HG03139 (cell line): ENCODE measurements at regions not wholly inside any gene's neighbourhood (a gene's known extent, or its start where the extent isn't known, plus 50 kb on each side); places are given as distances from the start of the nearest gene placed in this dataset.
A peak's percentile ranks its signal among the peaks of the same experiment; 100 is the strongest.

Experiments
- ATAC-seq: cut with Tn5 transposase; IDR thresholded peaks from one replicate; pipeline ENCODE4 v1.9.1; 2021; ENCODE audit not compliant: unreplicated experiment

DNA sequence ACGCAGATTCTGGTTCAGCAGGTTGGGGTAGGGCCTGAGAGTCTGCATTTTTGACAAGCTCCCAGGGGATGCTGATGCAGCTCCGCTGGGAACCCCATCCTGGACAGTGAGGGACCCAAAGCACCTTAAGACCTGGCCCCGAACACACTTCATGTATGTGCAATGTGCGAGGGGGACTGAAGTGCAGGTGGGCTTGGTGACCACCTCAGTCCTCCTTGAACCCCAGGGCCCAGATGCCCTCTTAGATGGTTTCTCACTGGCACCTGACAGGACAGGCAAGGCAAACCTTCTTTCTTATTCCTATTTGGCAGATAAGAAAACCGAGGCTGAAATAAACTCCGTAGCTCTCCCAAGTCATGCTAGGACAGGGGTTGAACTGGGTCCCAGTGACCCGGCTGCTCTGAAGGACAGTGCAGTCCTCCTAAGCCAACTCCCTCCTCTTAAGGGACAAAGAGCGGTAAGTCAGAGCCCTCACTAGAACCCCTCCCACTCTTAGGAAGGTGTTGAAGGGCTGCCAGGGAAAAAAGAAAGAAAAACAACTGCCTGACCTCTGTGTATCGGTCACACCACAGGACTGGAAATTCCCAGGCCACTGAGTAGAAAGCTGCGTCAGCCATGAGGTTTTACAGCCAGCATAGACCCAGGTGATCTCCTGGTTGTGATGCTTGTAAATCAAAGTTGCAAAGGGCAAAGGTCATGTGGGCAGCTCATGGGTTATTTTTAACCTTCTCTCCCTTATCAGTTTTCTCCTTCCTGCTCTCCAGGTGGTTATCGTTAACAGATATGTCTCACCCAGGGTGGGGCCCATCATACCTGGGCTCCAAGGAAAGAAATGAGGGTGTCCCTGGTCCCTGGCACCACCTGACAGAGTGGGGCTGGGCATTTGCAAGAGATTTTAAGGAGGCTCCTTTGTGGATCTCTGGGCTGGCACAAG, 90.9 kb upstream of the SMNDC1 start:
- ATAC-seq, result peak; percentile 83

DNA sequence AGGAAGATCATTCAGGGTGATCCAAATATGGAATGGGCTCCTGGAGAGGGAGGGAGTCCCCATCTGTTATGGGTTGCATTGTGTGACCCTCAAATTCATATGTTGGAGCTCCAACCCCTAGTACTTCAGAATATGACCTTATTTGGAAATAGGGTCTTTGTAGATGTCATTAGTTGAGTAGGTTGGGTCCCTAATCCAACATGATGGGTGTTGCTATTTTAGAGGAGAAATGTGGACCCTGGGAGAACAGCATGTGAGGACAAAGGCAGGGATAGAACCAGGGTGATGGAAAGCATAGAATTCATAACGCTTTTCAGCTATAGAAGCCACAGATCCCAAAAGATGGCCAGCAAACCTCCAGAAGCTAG, 91.5 kb upstream of the SMNDC1 start:
- ATAC-seq, result no peak

DNA sequence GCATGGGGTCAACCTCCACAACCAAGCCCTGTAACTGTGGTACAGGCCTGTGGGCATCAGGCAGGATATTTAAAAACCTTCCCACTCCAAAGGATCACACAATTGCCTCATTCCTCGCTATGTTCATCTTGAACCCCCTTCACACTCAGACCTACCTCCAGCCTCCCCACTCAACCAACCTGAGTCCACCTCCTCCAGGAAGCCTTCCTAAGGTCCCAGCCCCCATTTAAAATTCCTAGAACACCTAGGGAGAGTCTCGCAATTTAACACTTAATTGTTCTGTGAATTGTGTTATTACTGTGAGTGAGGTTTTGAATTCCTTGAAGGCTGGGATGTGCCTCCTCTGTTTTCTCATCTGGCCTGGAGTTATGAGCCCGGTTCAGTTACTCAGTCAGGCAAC, 93.1 kb upstream of the SMNDC1 start:
- no peak for ATAC-seq

DNA sequence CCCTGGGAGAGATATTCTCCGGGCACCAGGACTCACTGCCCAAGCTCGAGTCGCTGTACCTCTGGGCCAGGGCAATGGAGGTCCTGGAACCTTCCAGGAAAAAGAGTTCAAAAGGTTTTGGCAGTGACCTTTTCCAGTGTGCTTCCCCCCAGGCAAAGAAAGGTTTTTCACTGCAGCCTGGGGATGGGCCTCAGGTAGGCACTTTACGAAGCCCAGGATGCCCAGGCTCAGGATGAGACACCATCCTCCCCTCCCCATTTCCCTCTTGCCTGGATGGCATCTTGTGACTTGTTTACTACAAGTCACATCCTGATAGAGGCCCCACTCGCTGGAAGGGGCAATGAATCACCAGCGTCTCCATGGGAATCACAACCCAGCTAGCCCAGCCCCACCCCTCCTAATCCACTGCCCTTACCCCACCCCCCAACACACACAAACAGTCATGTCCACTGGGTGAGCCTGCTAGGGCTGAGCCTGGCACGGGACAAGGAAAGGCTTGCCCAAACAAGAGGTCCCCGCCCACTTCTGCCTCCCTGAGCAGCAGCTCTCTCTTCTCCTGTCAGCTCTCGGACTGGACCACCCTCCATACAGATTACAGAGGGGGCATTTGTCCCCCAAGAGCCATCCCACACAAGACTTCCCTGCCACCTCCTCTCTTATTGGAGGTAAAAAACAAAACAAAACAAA, 93.8 kb upstream of the SMNDC1 start:
- no peak for ATAC-seq

DNA sequence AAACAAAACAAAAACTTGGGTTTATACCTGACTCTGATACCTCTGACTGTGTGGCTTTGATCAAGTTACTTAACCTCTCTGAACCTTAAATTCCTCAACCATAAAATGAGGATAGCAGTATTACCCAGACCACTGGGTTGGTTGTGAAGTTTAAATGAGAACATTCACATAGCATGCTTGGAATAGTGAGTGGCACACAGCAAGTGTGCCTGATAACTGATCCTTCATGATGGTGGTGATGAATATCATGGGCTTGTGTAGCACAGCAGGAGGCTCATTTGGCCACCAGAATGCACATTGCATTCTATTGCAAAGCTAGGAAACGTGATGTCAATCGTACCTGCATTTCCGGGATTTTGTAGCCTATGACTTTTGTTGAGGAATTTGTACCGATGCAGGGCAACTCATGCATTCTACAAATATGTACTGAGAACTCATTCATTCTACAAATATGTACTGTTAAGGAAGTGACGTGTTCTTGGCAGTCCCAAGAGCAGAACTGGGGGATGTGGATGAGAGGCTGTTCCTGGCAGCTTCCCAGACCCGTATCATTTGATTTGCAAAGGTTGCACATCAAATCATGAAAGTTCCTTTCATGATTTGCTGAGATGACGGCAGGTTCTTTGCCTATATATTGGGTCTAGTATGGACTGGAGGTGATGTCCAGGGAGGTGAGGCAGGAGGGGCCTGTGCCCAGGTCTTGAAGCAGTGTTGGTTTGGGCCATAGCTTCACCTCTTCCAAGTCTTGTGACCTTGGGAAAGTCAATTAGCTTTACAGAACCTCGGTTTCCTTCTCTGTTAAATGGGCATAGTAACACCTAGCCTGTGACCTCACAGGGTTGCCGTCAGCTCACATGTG, 94.6 kb upstream of the SMNDC1 start:
- ATAC-seq, result no peak

DNA sequence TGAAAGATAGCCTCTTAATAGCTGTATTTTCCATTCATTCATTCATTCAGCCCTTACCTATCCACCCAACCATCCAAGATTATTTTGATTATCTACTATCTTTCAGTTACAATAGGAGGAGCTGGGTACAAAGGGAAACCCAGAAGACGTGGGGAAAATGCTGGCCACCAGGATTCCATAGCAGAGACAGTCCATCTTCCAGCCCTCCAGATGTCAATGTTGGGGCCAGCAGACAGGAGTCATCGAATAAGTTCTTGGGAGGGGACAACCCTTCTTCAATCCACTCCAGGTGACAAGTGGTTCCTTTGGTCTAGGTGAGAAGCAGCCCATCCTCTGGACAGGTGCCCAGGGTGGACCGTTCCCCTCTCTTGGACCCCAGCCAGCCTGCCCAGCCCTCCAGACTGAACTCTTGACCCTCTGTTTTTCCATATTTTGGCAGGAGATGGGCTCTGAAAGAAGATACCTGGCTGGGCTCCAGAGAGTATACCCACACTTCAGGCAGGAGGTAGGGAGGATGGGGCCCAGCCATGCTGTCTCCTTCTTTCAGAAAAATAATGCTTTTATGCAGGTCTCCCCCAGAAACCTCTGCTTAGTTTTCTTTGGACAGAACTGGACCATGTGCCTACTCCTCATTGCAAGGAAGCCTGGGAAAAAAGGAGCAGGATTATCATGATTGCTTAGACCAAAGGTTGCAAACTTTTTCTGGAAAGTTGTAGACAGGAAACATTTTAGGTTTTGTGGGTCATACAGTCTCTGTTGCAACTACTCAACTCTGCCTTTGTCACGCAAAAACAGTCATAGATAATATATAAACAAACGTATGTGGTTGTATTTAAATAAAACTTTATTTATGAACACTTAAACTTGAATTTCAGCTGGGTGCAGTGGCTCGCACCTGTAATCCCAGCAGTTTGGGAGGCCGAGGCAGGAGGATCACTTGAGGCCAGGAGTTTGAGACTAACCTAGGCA, 95.5 kb upstream of the SMNDC1 start:
- ATAC-seq, result no peak

DNA sequence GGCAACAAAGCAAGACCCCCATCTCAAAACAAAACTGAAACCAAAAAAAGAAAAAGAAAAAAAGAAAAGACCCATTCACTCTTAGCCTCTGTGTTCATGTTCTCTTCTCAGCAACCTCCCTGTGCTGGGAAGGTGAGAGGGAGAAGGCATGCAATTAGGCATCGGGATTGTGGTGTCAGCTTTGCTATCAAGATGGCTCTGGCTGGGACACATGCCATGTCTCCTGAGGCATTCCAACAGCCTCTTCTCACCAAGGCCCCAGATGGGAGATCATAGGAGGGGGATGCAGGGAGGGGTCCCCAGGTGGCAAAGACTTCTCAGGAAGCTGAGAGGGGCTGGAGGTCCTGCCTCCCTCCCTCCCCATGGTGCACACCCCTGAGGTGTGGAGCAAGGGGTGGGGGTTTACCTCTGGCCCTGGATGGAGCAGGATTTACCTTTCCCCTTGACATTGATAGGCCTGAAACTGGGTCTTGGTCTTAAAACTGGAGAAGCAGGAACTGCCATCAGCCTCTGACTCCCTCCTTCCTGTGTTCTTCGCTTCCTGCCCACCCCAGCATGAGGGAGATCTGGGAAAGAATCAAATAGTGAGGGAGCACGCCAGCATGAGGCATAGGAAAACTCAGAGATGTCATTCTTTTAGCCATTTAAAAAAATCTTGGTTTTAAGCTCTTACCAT, 96.2 kb upstream of the DUSP5 start:
- ATAC-seq, result no peak

DNA sequence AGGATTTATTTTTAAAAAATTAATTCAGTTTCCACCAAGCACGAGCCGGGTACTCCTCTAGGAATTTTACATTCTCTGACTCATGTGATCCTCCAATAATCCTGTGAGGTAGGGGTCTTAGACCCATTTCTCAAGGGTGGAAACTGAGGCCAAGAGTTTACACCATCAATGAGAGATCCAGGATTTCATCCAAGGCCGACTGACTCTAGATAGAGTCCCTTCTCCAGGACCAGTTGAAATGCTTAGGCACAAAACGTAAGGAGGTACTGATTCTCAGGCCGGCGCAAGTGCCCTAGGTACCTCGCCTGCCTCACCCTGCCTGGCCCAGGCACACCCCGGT, 95.7 kb upstream of the DUSP5 start:
- ATAC-seq, result no peak

DNA sequence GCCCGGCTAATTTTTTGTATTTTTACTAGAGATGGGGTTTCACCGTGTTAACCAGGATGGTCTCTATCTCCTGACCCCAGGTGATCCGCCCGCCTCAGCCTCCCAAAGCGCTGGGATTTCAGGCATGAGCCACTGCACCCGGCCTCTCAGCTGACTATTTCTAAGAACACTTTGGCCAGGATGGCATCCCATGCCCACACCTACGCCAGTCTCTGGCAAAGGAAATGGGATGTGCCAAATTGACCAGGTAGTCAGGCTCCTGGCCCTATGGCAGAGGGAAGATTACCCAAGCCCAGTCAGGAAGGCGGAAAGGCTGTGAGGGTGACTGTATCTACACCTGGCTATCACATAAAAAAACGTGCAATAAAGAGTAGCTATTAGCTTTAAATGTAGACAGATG, 94.1 kb upstream of the DUSP5 start:
- no peak for ATAC-seq

DNA sequence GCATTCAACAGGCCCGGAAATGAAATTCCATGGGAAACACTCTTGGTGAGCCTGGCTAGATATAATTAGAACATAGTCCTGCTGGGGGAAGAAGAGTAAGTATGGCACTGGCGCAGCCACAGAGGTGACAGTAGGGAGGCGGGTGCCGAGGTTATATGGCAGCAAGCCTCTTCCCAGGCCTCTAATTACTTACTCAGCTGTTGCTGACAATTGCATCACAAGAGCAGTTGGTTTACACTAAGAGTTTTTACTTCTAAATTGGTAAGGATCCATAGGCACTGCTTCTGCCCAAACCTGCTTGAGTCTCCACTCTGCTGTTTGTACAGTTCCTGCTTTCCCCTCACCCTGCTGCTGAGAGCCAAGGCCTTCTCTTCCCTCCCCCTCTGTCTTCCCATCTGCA, 93.3 kb upstream of the DUSP5 start:
- no peak for ATAC-seq

DNA sequence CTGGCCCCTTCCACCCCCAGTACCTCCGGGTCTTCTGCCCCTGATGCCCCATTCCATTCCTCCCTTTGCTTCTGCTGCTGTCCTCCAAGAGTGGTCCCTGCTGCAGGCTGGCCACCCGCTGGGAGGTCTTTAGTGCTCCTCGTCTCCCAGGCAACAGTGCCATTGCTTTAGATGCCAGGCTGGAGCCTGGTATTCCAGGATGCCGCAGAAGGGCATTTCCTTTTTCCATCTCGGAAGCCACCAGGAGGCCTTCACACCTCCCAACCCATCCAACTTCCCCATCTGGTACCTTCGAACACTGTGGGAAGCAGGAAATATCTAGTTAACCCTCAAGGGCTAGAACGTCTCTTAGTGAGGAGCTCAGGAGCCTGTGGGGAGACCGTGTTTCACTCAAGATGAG, 92.9 kb upstream of the DUSP5 start:
- ATAC-seq, result no peak

DNA sequence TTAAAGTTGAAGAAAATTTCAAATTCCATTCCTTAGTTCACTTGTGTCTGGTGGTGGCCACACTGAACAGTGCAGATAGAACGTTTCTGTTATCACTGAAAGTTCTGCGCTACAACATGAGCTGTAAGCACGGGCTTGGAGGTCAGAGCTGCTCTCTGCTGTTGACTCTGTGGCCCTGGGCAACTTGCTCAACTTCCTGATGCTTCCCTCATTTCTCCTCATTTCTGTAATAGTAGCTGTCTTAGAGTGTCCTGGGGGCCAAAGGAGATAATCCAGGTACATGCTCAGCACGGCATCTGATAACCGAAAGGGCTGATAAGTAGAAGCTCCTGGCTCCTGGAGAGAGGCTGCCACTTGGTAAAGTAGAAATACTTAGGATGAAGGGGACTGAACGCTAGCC, 92.3 kb upstream of the DUSP5 start:
- ATAC-seq, result no peak

DNA sequence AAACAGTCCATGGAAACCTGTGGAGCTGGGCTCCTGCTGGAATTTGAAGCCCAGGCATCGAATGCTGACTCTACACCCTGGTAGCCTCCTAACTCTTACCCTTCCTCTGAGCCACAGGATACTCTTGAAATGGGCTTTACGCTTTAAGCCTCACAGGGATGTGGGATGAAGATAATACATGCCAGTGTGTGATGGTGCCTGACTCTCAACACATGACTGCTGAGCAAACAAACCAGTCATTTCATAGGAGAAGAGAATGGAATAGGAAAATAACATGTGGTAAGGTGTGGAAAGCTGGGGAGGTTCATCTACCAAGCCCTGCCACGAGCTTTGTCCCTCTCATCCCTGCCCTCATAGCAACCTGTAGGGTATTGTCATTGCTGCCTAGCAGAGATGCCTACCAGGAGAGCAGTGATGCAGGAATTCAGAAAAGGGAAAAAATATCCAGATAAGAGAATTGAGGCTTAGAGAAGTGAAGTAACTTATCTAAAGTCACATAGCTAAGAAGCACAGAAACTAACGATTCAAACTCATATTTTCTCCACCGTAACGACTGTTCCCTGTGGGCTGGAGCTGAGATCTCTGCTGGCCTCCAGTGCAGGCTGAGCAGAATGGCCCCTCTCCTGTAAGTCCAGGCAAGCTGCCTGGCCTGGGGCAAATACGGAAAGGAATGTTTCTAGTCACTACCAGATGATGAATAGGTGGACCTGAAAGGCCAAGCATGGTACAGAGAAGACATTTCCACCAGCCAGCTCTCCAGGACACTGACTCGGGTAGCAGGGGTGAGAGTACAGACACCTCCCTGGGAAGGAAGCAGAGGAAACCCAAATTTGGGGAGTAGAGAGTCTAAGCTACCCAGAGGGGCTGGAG, 90.2 kb upstream of the DUSP5 start:
- no peak for ATAC-seq

DNA sequence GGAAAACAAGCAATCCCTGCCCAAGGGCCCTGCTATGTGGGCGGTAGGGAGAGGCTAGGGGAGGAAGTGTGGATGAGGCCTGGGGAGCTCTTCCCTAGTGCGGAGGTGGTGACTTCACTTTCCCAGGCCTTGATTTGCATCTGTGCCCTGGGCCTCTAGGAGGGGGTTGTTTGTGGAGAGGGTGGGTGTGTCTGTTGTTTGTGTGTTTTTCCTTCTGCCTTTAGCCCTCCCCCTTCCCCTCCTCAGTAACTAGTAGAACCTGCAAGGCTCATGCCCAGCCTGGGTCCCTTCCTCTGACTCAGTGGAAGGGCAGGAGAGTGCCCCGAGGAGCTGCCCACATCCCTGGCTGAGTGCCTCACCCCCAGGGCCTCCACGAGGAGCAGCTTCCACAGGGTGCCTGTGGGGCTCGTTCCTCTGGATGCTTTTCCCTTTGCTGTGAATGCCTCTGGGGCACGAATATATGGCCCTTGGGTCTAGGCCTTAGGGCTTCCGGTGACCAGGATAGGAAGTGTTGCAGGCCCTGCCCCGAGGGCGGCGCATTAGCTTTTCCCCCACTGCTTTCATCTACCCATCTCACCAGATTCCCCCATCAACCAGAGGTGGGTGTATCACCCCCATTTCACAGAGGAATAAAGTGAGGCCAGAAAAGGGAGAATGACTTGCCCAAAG, 89.4 kb upstream of the DUSP5 start:
- no peak for ATAC-seq

DNA sequence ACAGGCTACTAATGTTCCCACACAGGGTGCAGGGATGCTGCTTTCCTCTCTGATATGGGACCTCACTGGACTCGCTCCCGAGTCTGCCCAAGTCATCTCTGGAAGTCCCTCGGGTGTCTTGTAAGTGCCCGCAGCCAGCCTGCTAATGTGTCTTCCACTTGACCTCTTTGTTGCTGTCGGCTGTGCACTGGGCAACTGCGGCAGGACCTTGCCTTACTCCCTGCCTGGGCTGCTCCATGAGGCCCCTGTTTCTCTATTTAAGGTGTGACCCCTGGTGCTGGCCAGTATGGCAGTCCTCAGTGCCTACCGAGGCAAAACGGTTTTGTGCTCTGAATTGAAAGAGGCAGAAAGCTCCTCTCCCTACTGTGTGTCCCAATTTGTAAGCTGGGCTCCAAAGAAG, 88.8 kb upstream of the DUSP5 start:
- ATAC-seq, result no peak

DNA sequence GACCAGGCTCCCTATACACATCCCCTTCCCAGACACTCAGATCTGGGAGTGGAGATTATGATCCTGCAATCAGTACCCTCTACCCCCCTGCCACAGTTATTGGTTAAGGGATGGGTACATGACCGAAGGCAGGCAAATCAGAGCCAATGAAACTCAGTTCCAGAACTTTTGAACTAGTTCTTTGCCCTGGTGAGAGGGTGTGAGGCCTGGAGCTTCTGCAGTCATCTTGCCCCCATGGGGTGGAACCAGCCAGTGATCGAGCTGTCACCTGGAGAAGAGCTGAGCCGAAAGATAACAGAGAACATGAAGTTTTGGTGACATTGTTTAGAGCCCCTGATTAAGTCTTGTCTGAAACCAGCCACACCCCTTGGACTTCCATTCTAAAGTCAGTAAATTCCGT, 88.2 kb upstream of the DUSP5 start:
- no peak for ATAC-seq

DNA sequence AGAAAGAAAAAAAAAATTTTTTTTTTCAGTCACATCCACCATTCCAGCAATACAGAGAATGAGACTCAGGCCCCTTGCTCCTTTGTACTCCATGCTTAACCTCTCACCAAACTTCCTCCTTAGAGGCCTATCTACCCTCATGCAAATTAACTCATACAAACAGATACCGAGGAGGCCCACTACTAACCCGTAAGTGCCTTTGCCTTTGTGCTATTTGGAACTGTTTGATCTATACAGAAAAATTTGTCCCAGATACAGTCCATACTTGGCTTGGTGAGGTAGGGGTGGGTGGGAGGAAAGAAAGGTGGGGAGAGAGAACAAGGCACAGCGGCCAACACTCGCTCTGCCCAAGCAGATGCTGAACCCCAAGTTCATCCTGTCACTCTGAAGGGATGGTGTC, 87.8 kb upstream of the DUSP5 start:
- ATAC-seq, result peak; percentile 35

DNA sequence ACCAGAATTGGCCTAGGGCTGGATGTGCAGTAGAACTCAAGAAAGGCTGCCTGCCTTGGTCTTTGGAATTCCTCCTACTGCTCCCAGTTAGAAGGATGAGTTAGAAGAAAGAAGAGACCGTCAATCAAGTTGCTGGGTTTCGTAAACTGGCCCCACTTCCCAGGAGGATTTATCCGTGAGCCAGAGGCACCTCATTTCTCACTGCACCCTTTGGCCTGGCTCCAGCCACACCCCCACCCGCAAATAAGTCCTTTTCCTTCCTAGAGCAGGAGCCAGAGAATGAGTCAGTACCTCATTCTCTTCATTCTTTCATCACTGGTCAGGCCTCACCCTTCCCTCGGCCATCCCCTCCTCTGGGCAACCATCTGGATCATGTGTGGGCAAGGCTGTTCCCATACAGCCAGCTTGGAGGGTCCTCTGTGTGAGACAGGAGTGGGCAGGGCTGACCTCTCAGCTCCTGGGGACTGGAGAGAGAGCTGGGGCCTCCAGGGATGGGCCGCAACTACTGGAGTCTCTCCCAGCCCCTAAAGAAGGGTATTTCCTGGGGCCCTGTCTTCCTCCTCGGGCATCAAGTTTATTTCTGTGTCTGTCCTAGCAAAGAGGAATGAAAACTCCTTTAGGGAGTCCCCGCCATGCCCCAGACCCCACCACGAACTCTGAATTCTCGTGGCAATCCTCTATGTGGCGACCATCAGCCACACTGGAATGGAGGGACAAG, 87.2 kb upstream of the DUSP5 start:
- ATAC-seq, result no peak
